ENCODE measurements at regions not wholly inside any gene's neighbourhood (a gene's known extent, or its start where the extent isn't known, plus 50 kb on each side); places are given as distances from the start of the nearest gene placed in this dataset.
A peak's percentile ranks its signal among the peaks of the same experiment; 100 is the strongest.

DNA sequence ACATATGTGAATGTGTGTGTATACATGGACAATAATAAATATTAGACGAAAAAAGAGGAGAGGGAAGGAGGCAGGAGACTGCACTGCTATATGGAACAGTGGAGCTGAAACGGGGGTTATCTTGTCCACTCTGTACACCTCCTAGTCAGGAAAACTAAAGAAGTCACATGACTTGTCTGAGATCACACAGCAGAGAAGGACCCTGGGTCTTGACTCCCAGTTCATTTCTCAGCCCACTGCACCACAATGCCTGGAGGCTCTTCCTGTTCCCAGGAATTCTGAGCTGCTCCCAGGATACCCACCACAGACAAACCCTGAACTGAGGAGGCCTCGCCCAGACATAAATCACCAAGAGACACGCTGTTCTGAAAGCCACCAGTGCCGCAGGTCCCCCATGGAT lies 349.6 kb downstream of the CTTN start:
- TF ChIP-seq, protein P1, sequence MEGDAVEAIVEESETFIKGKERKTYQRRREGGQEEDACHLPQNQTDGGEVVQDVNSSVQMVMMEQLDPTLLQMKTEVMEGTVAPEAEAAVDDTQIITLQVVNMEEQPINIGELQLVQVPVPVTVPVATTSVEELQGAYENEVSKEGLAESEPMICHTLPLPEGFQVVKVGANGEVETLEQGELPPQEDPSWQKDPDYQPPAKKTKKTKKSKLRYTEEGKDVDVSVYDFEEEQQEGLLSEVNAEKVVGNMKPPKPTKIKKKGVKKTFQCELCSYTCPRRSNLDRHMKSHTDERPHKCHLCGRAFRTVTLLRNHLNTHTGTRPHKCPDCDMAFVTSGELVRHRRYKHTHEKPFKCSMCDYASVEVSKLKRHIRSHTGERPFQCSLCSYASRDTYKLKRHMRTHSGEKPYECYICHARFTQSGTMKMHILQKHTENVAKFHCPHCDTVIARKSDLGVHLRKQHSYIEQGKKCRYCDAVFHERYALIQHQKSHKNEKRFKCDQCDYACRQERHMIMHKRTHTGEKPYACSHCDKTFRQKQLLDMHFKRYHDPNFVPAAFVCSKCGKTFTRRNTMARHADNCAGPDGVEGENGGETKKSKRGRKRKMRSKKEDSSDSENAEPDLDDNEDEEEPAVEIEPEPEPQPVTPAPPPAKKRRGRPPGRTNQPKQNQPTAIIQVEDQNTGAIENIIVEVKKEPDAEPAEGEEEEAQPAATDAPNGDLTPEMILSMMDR (IDR thresholded peaks at IDR 0.05; ENCODE audit: poor library complexity, severe bottlenecking): no peak
- no peaks in the 10 kb centered on the region for H3K36me3 ChIP-seq (ENCODE audit: low read depth)
- H3K4me1 ChIP-seq (ENCODE audit: insufficient read depth, poor library complexity, severe bottlenecking): no peaks in the 10 kb centered on the region
- H3K9me3 ChIP-seq (ENCODE audit: severe bottlenecking): peaks cover 7% of the 10 kb centered on the region
- no peak overlapping the region for H3K27ac ChIP-seq (ENCODE audit: poor library complexity, severe bottlenecking)
- H3K4me3 ChIP-seq (ENCODE audit: severe bottlenecking): no peak overlapping the region
- ATAC-seq (ENCODE audit: low read depth) (no peak), DNase-seq (ENCODE audit: low spot score) (no peak)
- no peaks in the 10 kb centered on the region for H3K27me3 ChIP-seq (ENCODE audit: insufficient read depth, poor library complexity, severe bottlenecking)

DNA sequence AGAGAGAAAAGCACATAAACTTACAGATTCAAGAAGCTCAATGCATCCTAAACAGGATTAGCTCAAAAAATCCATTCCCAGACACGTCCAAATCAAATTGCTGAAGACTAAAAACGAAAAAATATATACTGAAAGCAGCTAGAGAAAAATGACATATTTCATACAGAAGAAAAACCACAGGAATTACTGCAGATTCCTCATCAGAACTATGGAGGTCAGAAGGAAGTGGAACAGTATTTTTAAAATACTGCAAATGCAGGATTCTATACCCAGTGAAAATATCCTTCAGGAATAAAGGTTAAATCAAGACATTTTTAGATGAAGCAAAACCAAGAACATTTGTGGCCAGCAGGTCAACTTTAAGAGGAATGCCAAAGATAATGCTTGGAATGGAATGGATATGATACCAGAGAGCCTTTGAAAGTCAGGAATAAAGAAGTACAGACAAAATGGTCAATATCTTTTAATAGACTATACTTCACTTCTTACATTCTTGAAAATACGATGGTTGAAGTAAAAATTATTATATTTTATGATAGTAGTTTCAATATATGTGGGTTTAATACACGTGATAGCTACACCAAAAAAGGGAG lies 352.9 kb downstream of the CTTN start:
- Histone ChIP-seq H3K4me1 (ENCODE audit: insufficient read depth, poor library complexity, severe bottlenecking) (no peaks in the 10 kb centered on the region), H3K27me3 (ENCODE audit: insufficient read depth, poor library complexity, severe bottlenecking) (no peaks in the 10 kb centered on the region), H3K36me3 (ENCODE audit: low read depth) (no peaks in the 10 kb centered on the region), H3K27ac (ENCODE audit: poor library complexity, severe bottlenecking) (no peak overlapping the region), H3K4me3 (ENCODE audit: severe bottlenecking) (no peak overlapping the region), H3K9me3 (ENCODE audit: severe bottlenecking) (peaks cover 7% of the 10 kb centered on the region)
- TF ChIP-seq, protein P1 (IDR thresholded peaks at IDR 0.05; ENCODE audit: poor library complexity, severe bottlenecking): no peak
- DNase-seq (ENCODE audit: low spot score) (no peak), ATAC-seq (ENCODE audit: low read depth) (no peak)

DNA sequence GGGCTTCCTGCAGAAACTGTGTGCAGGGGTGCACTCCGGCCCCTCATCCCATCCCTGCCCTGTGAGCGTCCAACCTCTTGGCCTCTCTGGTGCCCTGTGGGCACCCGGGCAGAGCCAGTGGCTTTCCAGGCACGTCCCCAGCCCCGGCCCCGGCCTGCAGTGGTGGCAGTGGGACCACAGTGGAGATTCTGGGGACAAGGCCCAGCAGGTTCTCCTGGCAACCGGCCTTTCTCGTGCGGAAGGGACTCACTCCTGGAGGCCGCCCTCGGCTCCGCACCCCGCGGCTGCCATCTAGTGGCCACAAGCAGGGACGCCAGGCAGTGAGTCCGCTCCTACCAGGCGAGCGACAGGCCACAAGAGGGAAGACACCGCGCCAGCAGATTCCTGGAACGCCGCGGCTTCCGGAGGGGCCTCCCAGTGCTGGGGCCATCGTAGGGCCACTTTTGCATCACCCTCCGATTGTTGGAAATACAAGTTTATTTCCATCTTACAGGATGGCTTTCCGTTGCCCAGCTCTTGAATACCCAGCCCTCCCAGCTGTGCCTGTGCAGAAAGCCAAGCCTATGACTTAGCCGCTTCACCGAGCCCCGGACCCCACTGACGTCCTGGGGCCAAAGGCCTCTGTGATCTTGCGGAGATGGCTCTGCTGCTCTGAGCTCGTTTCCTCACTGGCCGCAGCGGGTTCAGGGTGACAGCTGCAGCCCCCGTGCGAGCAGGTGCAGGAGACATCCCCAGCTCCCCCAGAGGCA lies 357.3 kb downstream of the CTTN start:
- Histone ChIP-seq H3K27me3 (ENCODE audit: insufficient read depth, poor library complexity, severe bottlenecking) (no peaks in the 10 kb centered on the region), H3K27ac (ENCODE audit: poor library complexity, severe bottlenecking) (no peak overlapping the region), H3K36me3 (ENCODE audit: low read depth) (no peaks in the 10 kb centered on the region), H3K4me3 (ENCODE audit: severe bottlenecking) (no peak overlapping the region), H3K9me3 (ENCODE audit: severe bottlenecking) (peaks cover 7% of the 10 kb centered on the region), H3K4me1 (ENCODE audit: insufficient read depth, poor library complexity, severe bottlenecking) (peaks cover 5% of the 10 kb centered on the region)
- TF ChIP-seq, protein P1 (IDR thresholded peaks at IDR 0.05; ENCODE audit: poor library complexity, severe bottlenecking): peak; percentile 86
- DNase-seq (ENCODE audit: low spot score): no peak
- peak; percentile 96 for ATAC-seq (ENCODE audit: low read depth)

DNA sequence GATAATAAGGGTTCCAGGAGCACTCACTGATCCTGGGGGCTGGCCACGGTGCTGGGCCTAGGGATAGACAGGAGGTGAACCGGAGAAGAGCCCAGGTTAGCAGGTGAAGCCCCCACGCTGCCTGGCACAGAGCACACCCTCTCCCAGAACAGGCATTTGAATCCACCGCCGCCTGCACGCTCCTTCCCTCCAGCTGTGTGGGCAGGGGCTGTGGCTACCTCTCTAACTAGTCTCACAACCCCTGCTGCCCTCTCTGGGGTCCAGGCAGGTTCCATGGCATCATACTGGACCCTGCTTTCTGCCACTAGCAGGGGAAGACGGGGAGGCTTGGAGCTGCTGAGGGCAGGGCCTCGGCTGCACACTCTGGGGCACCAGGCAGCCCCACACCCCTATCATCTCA lies 358.0 kb downstream of the CTTN start:
- peaks cover 5% of the 10 kb centered on the region for H3K4me1 ChIP-seq (ENCODE audit: insufficient read depth, poor library complexity, severe bottlenecking)
- H3K9me3 ChIP-seq (ENCODE audit: severe bottlenecking): peaks cover under 1% of the 10 kb centered on the region
- TF ChIP-seq, protein P1 (IDR thresholded peaks at IDR 0.05; ENCODE audit: poor library complexity, severe bottlenecking): no peak
- ATAC-seq (ENCODE audit: low read depth): no peak
- H3K27ac ChIP-seq (ENCODE audit: poor library complexity, severe bottlenecking): no peak overlapping the region
- H3K27me3 ChIP-seq (ENCODE audit: insufficient read depth, poor library complexity, severe bottlenecking): no peaks in the 10 kb centered on the region
- no peak overlapping the region for H3K4me3 ChIP-seq (ENCODE audit: severe bottlenecking)
- no peak for DNase-seq (ENCODE audit: low spot score)
- H3K36me3 ChIP-seq (ENCODE audit: low read depth): no peaks in the 10 kb centered on the region

DNA sequence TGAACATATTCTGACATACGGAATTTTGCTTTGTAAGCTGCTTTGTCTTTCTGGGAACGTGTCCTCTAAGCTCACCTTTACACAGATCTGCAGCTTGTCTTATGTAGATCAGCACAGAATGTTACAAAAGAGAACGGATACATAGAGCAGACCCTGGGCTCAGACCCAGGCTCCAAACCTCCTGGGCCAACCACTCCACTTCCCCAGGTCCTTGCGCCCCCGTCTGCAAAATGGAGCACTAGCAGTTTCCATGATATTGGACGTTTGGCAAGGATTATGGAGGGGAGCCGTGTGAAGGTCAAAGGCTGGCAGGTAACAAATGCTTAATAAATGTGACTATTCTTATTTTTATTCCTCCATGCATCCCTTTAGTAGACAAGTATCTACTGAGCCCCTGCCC lies 358.4 kb downstream of the CTTN start:
- no peak for ATAC-seq (ENCODE audit: low read depth)
- H3K4me1 ChIP-seq (ENCODE audit: insufficient read depth, poor library complexity, severe bottlenecking): peaks cover 5% of the 10 kb centered on the region

More for the DNA sequence above, 358.4 kb downstream of the CTTN start:
- H3K9me3 ChIP-seq (ENCODE audit: severe bottlenecking): no peaks in the 10 kb centered on the region
- no peak overlapping the region for H3K27ac ChIP-seq (ENCODE audit: poor library complexity, severe bottlenecking)
- no peaks in the 10 kb centered on the region for H3K27me3 ChIP-seq (ENCODE audit: insufficient read depth, poor library complexity, severe bottlenecking)
- no peaks in the 10 kb centered on the region for H3K36me3 ChIP-seq (ENCODE audit: low read depth)
- DNase-seq (ENCODE audit: low spot score): no peak
- TF ChIP-seq, protein P1 (IDR thresholded peaks at IDR 0.05; ENCODE audit: poor library complexity, severe bottlenecking): no peak
- H3K4me3 ChIP-seq (ENCODE audit: severe bottlenecking): no peak overlapping the region

Measured in RWPE2 (cell line).